GM19372 (cell line): ENCODE measurements at regions not wholly inside any gene's neighbourhood (a gene's known extent, or its start where the extent isn't known, plus 50 kb on each side); places are given as distances from the start of the nearest gene placed in this dataset.

ENCODE experiments used
- ATAC-seq: cut with Tn5 transposase; IDR thresholded peaks from one replicate; pipeline ENCODE4 v1.9.1; 2021; ENCODE audit warnings: mild to moderate bottlenecking, low read depth, moderate library complexity; ENCODE audit not compliant: unreplicated experiment

DNA sequence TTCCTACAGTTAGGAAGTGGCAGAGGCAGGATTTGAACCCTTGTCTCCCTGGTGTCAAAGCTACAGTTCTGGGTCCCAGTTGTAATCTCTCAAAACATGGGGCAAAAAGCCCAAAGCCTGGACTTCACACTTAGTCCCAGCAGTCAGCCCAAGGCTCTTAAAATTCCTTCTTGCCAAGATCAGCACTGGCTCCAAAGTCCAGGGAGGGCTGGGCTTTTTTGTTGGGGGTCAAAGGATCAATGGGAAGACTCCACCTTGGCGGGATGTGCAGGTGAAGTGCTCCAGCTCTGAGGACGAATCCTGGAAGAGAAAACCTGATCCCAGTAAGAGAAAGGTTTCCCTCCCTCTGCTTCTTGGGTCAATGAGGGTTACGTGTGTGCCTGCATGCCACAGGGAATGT lies 195.5 kb downstream of the HAPSTR1 start:
- ATAC-seq: no peak

DNA sequence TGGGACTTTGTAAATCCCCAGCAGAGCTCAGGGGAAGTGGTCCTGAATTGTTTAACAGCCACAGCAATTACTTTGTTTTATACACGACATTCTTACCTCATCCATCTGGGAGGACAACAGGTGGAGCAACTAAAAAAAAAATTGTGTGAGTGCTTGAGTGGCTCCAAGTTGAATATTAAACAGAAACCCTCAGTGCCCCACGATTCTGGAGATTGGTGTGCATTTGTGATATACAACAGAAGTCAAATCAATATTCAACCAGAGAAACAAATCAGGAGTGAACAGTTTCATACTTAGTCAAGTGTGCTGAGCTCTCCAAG lies 204.8 kb downstream of the HAPSTR1 start:
- no peak for ATAC-seq

DNA sequence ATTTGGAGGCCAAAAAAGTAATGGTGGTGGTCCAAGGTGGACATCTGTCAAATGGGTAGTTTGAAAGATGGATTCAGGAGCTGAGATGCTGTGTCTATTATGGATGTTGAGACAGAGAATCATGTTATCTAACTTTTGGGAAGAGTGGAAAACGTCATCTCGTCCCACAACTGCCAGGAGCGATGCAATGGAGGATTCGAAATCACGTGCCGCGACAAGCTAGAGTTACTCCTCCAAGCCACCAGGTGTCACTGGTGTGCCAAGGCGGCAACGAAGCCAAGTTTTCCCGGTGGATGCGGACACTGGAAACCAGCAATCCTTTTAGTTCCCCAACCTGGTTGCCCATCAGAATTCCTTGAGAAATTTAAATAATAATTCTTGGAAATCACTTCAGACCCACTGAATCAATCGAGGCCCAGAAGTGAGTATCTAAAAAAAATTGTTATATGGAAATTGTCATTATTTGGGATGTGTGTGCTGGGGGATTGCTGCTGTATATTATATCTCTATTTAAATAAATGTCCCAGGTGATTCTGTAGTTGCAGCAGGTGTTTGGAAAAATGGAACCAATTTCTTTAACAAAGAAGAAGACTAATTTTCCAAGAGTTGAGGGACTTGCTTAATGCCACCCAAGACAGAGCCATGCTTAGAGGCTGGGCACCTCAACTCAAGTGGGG lies 206.1 kb downstream of the HAPSTR1 start:
- no peak for ATAC-seq

DNA sequence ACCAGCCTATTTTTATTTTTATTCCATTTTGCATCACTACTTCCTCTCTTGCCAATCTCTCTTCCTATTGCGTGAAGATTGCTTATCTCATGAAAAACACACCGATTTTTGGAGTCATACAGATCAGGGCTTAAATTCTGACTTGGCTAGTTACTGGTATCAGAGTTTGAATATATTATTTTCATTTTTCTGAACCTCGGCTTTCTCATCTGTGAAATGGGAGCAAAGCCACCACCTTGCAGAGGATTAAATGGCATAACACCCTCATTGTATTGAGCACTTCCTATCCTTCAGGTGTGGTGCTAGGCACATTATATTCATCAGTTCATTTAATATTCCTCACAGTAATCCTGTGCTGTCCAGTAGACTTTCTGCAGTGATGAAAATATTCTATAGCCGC lies 208.8 kb downstream of the HAPSTR1 start:
- ATAC-seq: no peak

DNA sequence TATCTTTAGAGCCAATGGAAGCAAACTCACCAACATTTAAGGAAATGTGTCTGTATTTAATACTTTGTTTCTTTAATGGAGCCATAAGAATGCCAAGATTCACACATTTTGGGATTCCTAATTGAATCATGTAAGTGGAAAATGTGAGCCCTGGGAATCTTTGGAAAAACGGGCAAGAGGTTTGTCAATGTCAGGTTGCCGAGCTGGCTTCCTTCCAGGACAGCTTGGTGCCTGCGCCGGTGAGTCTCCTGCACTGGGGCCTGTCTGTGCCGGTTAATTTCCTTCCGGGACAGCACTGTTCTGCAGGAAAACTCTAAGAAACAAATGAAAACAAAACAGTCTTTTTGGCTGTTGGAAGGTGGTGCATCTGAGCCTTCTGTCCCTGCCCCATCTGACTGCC lies 210.6 kb downstream of the HAPSTR1 start:
- no peak for ATAC-seq

DNA sequence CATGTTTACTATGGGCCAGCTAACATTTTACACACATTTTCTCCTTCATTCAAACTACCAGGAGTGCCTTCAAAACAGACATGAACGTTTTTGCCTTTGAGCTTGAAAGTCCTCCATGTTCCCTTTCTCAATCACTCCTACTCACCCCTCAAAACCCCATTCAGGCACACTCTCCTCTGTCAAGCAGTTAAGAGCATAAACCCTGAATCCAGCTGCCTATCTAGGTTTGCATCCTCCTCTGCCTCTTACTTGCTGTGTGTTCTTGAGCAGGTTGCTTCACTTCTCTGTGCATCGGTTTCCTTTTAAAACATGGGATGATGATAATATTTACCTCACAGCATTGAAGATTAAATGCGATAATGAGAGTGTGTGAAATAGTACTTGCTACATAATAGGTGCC lies 215.3 kb downstream of the HAPSTR1 start:
- no peak for ATAC-seq

DNA sequence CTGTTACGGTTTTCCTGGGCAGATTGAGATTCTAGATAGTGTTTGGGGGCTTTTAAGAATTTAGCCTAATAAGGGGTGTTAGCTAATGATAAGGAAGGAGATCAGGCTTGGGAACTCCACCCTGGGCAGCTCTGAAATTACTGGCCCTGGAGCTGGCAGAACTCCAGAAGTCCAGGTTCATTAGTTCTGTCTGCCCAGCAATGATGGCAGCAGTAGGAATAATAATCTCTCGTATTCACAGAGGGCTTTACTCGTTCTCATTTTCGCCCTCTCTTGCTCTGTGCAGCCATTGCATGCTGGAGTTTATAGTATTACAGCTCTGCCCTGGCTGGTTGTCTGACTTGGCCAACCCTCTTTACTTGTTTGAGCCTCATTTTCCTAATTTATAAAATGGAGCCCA lies 216.0 kb downstream of the HAPSTR1 start:
- ATAC-seq: no peak

DNA sequence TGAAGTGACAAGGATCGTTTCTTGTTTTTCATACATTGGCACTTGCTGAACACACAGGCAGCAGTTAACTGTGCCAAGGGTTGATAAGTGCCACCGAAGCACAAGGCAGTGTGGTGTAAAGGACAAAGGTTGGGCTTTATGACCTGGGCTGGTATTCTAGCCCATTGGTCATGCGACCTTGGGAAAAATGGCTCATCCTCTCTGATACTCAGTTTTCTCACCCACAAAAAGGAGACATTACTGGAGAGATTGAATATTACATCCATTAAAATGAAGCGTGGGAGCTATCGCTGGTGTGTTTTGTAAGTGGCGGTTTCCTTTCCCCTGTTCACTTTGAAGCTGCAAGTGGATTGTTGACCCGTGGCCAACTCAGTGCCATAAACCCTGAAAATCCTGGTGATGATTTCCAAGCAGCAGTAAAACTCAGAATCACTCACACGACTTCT lies 216.9 kb downstream of the HAPSTR1 start:
- ATAC-seq: no peak

DNA sequence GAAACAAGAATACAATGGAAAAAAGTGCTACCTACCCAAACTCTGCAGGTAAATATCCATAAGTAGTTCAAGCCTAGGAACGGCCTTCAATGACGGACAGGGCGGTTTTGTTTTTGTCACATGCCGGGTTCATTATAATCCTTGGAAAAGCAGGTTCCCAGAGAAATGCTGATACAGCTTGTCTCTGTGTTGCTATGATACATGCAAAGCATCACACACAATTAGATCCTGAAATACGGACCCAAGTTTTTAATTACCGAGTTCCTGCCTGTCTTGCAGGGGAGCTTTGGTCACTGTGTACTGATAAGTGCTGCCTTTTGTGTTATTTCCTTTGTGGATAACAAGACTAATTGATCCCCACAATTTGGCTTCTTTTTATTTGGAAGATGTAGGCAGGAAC lies 217.4 kb downstream of the HAPSTR1 start:
- no peak for ATAC-seq

DNA sequence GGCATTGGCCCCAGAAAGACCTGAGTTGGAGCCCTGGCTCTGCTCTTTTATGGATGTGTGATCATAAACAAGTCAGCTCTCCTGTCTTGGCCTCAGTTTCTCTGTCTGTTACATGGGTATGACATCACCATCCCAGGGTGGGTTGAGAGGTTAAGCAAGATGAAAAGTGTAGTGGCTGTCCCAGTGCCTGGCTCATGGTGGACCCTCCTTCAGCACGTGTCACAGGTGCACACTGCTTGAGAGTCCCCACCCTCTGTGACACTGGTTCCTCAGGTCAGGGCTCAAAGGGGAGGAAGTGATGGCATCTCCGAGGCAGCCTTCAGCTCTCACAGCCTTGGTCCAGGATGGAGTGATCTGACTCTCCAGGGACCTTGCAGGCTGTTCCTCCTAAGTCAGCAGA lies 218.4 kb downstream of the HAPSTR1 start:
- no peak for ATAC-seq

DNA sequence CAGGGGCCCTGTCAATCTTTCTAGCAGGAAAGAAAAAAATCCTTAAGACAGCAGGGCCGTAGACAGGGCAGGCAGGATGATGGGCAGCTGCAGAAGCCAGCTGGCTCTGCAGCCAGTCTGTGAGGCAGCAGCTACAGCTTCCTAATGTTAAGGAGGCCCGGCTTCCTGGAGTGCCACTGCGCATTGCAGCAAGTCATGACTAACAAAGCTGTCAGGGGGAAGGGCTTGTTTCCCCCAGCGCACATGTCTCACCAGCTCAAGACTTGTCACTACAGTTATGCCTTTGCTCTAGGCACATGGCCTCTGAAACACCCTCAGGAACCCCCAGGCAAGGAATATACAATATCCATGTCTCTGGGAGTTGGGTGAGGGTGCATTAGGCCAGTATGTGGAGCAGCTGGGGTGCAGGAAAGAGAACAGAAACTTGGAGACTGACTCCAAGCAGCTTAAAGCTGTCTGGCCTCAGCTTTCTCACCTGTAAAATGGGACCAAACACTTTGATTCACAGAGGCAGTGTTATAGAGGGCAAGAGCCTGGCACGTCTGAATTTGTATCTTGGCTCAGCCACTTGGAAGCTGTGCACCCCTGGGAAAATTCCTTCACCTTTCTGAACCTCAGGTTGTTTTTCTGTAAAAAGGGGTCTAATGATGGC lies 220.0 kb downstream of the HAPSTR1 start:
- ATAC-seq: no peak

DNA sequence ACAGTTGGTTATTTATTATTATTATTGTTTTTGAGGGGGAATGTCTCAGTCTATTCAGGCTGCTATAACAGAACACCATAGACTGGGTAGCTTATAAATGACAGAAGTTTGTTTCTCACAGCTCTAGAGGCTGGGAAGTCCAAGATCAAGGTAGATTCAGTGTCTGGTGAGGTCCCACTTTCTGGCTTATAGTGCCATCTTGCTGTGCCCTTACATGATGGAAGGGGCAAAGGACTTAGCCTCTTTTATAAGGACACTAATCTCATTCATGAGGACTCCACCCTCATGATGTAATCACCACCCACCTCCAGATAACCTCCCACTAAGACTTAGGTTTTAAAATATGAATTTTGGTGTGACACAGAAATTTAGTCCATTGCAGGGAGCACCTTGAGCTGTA lies 224.6 kb downstream of the HAPSTR1 start:
- no peak for ATAC-seq

DNA sequence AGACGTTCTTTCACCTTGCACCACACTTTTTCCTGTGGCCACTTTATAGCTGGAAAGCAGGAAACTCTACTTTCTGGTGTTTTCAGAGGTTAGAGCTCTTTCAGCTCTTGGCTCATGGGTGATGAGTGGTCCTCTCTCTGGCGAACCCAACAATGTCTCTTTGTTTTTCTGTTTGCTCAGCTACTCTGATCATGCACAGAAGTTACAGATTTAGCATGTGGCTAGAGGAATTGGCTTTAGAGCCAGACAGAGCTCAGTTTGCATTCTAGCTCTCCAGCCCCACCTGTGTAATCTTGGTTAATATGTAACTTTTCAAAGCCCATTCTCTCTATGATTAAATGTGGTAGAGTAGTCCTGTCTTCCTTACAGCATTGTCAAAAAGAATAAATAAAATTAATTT lies 225.2 kb downstream of the HAPSTR1 start:
- ATAC-seq: no peak

DNA sequence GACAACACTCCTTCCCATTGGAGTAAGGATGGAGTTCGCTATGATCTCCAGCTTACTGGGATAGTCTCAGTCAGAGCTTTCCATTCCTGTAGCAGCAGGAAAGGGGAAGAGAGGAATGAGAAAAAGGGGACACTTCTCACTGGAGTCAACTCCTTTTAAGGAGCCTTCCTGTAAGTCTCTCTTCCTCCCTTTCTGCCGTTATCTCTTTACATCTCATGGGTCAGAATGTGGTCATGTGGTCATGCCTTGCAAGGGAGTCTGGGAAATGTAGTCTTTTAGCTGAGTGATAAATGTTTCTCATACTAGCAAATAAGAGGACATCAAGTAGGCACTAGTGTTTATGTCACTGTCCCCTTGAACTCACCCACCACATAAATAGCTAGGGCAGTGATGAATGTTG lies 227.3 kb downstream of the HAPSTR1 start:
- ATAC-seq: no peak

DNA sequence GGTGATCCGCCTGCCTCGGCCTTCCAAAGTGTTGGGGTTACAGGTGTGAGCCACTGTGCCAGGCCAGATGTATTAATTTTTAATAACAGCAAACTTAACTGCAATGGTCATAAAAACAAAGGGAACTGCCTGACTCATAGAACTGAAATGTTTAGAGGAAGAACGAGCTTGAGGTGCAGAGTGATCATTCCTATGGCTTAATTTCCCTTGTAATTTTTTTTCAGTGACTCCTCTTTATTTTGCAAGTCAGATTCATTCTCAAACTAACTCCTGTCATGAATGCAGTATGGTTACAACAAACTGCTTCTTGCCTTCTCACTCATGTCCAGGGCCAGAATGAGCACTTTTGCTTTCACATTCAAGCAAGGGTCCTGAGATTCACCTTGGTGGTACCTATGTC lies 231.3 kb downstream of the HAPSTR1 start:
- ATAC-seq: no peak

DNA sequence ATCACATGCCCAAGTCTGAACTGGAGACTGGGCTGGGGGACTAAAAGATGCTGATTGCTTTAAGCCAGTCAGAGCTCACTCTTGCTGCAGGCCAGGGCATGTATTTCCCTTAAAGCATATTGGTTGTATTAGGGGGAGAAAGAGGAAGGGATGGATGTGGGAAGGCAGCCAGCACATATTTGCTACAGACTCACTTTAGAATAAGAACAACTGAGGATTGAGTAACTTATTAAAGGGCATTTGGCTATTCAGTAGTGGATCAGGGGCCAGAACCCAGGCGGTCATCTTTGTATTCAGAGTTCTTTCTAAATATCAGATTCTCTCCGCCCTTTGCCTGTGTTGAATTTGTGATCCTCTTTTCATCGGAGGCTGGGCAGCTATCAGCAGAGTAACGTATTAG lies 231.7 kb downstream of the HAPSTR1 start:
- no peak for ATAC-seq

DNA sequence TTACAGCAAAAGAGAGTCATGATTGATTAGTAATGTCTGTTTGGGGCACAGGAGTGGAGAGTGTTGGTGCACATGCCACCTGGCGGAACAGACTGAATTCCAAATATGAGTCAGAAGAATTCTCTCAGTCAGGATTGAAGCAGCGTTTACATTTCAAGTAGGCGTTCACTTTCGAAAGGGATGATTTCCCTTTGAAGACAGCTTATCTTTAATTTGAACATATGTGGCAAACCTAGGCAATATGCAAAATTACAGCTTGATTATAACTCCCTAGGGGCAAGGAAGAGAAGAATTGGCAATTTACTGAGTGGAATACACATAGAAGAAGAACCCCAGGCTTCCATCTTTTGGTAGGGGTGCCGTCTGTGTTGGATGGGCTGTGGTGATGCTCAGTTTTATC lies 235.8 kb downstream of the HAPSTR1 start:
- no peak for ATAC-seq

DNA sequence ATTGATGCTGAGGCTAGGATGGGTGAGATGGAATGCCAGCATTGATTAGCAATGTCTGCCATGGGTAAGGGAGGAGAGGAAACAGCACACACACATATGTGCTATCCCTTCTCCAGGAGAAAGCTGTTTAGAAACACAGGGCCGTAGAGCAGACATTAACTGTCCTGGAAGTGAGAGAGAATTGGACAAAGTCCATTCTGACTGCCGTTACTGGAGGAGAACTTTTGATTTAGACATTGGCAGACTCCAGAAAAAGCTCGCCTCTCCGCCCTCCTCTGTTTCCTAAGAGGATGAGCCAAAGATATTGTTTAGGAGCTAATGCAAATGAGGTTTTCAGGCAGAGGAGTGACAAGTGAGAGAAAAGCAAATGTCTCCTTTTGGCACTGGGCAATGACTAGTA lies 237.0 kb downstream of the HAPSTR1 start:
- ATAC-seq: no peak

DNA sequence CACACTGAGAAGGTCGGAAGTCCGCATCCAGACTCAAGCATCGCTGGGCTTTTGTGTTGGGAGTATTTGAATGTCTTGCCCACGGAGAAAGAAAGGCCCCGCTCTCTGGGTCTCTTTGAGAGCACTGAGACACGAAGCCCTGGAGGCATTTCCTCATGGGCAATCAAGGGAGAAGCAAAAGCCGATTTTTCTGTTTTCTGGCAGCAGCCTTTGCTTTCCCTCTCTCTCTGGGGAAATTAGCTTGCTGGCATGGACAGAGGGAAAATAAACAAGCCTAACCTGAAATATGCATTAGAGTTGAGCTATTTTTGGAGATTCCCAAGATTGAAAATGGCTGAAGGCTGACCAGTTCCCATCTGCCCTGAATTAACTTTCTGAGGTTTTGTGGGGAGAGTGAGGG lies 238.7 kb downstream of the HAPSTR1 start:
- no peak for ATAC-seq

DNA sequence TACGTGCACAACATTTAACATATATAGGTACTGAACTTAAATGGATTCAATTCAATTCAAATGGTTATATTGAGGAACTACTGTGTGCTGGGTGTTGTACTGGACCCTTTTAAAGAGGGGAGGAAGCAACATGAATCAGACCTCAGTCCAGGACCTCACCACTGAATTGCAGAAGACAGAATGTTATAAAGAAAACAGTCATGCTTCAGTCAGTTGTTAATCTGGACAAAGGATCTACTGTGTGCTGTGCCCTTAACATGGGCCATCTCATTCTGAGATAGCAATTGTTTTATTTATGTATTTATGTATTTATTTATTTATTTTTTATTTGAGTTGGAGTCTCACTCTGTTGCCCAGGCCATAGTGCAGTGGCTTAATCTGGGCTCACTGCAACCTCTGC lies 240.1 kb downstream of the HAPSTR1 start:
- no peak for ATAC-seq

DNA sequence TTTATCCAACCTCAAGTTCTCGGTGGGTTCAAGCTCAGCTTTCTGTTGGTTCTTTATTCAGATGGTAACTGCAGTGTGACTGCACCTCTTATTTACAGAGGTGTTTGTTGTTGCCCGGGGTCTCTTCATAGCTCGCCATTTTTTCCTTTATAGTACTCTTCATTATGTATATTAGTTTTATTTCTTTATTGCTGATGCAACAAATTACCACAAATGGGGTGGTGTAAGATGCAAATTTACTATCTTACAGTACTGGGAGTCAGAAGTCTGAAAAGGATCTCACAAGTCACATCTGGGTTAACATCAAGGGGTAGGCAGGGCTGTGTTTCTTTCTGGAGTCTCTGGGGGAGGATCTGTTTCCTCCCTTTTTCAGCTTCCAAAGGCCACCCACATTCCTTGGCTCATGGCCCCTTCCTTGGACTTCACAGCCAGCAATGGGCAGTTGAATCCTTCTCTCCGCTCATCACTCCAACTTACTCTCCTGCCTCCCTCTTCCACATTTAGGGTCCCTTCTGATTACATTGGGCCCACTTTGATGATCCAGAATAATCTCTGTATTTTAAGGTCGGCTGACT lies 241.2 kb downstream of the HAPSTR1 start:
- no peak for ATAC-seq

DNA sequence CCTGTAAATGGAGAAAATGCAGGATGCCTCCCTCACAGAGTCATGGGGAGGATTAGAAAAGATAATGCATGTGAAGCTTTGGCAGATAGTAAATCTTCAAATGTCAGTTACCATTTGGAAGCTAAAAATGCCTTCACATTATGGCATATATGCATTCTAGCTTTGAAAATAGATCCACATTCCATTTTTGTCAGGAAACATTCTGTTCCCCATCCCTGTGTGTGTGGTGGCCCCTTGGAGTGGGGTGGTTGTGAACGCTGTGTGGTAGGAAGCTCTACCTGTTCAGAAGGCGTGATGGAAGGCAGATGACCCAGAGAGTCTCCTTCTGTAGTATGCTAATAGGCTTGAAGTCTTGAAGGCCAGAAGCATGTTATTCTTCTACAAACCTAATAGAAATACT lies 242.0 kb downstream of the HAPSTR1 start:
- ATAC-seq: no peak
